Stimulated activated CD8-positive, alpha-beta memory T cell treated with anti-CD3 and anti-CD28 coated beads, Interleukin-15, amount 100 ng/mL, for 48 hours (primary cell): ENCODE measurements at regions not wholly inside any gene's neighbourhood (a gene's known extent, or its start where the extent isn't known, plus 50 kb on each side); places are given as distances from the start of the nearest gene placed in this dataset.
"Not testable (repeated sequence)": the region's sequence is repeated elsewhere in the genome, so short reads cannot be mapped to it uniquely, and the experiment has no call there.

Experiments used
- DNase-seq, 2 donors: peaks; one replicate each; pipeline ENCODE4 v3.0.0-alpha.2; 2020; ENCODE audit warnings: low read depth in 2 of 2

GRCh38 chr9:33623658-33624586 is 99.9 kb downstream of the ANKRD18B start:
- peak; percentile 42 to 47 for DNase-seq

- not testable (repeated sequence) for DNase-seq
These were observed 104.3 kb downstream of the ANKRD18B start for GRCh38 chr9:33628318-33628717.

- no peak for DNase-seq
These were observed 104.9 kb downstream of the ANKRD18B start for GRCh38 chr9:33628865-33629410.

GRCh38 chr9:33633636-33634035 is 109.6 kb downstream of the ANKRD18B start:
- DNase-seq = no peak

GRCh38 chr9:33637881-33638280 is 113.8 kb downstream of the ANKRD18B start:
- DNase-seq = no peak

- DNase-seq = no peak
These were observed 114.4 kb downstream of the ANKRD18B start for GRCh38 chr9:33638391-33638915.

- DNase-seq = no peak
These were observed 121.7 kb downstream of the ANKRD18B start for GRCh38 chr9:33645706-33646105.

- no peak for DNase-seq
These were observed 125.4 kb downstream of the ANKRD18B start for GRCh38 chr9:33649463-33649862.

- DNase-seq = no peak
These were observed 127.1 kb downstream of the ANKRD18B start for GRCh38 chr9:33651125-33651524.

- no peak for DNase-seq
These were observed 135.4 kb upstream of the PRSS3 start for GRCh38 chr9:33659921-33660320.

- DNase-seq = no peak
These were observed 134.6 kb upstream of the PRSS3 start for GRCh38 chr9:33660772-33661171.

GRCh38 chr9:33661176-33661575 is 134.2 kb upstream of the PRSS3 start:
- no peak for DNase-seq

GRCh38 chr9:33662871-33663270 is 132.5 kb upstream of the PRSS3 start:
- DNase-seq = no peak

GRCh38 chr9:33676194-33676745 is 119.1 kb upstream of the PRSS3 start:
- not testable (repeated sequence) for DNase-seq

GRCh38 chr9:33676746-33677505 is 118.4 kb upstream of the PRSS3 start:
- DNase-seq = no peak

- no peak for DNase-seq
These were observed 117.9 kb upstream of the PRSS3 start for GRCh38 chr9:33677506-33677809.

- no peak for DNase-seq
These were observed 117.4 kb upstream of the PRSS3 start for GRCh38 chr9:33677961-33678360.

- no peak for DNase-seq
These were observed 112.8 kb upstream of the PRSS3 start for GRCh38 chr9:33682551-33682950.

GRCh38 chr9:33684831-33685230 is 110.5 kb upstream of the PRSS3 start:
- DNase-seq = no peak

- DNase-seq = no peak
These were observed 108.4 kb upstream of the PRSS3 start for GRCh38 chr9:33686942-33687341.

- no peak for DNase-seq
These were observed 107.6 kb upstream of the PRSS3 start for GRCh38 chr9:33687779-33688178.
